CD4-positive, alpha-beta T cell treated with Interleukin-4 for 4 hours (primary cell): ENCODE measurements at regions not wholly inside any gene's neighbourhood (a gene's known extent, or its start where the extent isn't known, plus 50 kb on each side); places are given as distances from the start of the nearest gene placed in this dataset.

Source experiments
- DNase-seq: peaks from one replicate; pipeline ENCODE4 v3.0.0-alpha.2; 2020

GRCh38 chr10:109475711-109476421, 447.4 kb downstream of the XPNPEP1 start:
- DNase-seq, result no peak

GRCh38 chr10:109474812-109475211, 448.5 kb downstream of the XPNPEP1 start:
- DNase-seq, result no peak

- DNase-seq, result no peak
Measured at GRCh38 chr10:109474261-109474660, 449.1 kb downstream of the XPNPEP1 start.

GRCh38 chr10:109467551-109467950, 455.8 kb downstream of the XPNPEP1 start:
- DNase-seq, result no peak

GRCh38 chr10:109464949-109465348, 458.4 kb downstream of the XPNPEP1 start:
- DNase-seq, result no peak

GRCh38 chr10:109457302-109457638, 466.0 kb downstream of the XPNPEP1 start:
- no peak for DNase-seq

- DNase-seq, result no peak
Measured at GRCh38 chr10:109456566-109457301, 466.6 kb downstream of the XPNPEP1 start.

GRCh38 chr10:109454691-109455090, 468.6 kb downstream of the XPNPEP1 start:
- DNase-seq, result no peak

- no peak for DNase-seq
Measured at GRCh38 chr10:109451879-109452278, 471.4 kb downstream of the XPNPEP1 start.

- no peak for DNase-seq
Measured at GRCh38 chr10:109450702-109451101, 472.6 kb downstream of the XPNPEP1 start.

GRCh38 chr10:109433434-109433833, 489.9 kb downstream of the XPNPEP1 start:
- no peak for DNase-seq

GRCh38 chr10:109432281-109432680, 491.0 kb downstream of the XPNPEP1 start:
- DNase-seq, result no peak

- DNase-seq, result no peak
Measured at GRCh38 chr10:109430799-109431198, 492.5 kb downstream of the XPNPEP1 start.

GRCh38 chr10:109430043-109430760, 493.1 kb downstream of the XPNPEP1 start:
- DNase-seq, result no peak

- no peak for DNase-seq
Measured at GRCh38 chr10:109428775-109429491, 494.4 kb downstream of the XPNPEP1 start.

- no peak for DNase-seq
Measured at GRCh38 chr10:109427411-109427810, 495.9 kb downstream of the XPNPEP1 start.

- no peak for DNase-seq
Measured at GRCh38 chr10:109426987-109427386, 496.3 kb downstream of the XPNPEP1 start.

- DNase-seq, result no peak
Measured at GRCh38 chr10:109418795-109419194, 504.5 kb downstream of the XPNPEP1 start.

- DNase-seq, result no peak
Measured at GRCh38 chr10:109417803-109418202, 505.5 kb downstream of the XPNPEP1 start.

- no peak for DNase-seq
Measured at GRCh38 chr10:109412353-109412752, 511.0 kb downstream of the XPNPEP1 start.

GRCh38 chr10:109411917-109412316, 511.4 kb downstream of the XPNPEP1 start:
- no peak for DNase-seq

- DNase-seq, result no peak
Measured at GRCh38 chr10:109405338-109405737, 518.0 kb downstream of the XPNPEP1 start.

GRCh38 chr10:109403551-109403950, 519.8 kb downstream of the XPNPEP1 start:
- DNase-seq, result no peak
